Effector memory CD8-positive, alpha-beta T cell (primary cell): ENCODE measurements at regions not wholly inside any gene's neighbourhood (a gene's known extent, or its start where the extent isn't known, plus 50 kb on each side); places are given as distances from the start of the nearest gene placed in this dataset.

Source experiments
- ATAC-seq: fragments of 150-1000 bp; cut with Tn5 transposase; replicated peaks from 2 replicates; pipeline ENCODE4 v1.10.0; 2021; ENCODE audit warnings: mild to moderate bottlenecking, moderate library complexity
- DNase-seq, 3 experiments: peaks; one replicate each; pipeline ENCODE4 v3.0.0; 2021
- H3K27ac Mint-ChIP-seq, 2 donors: one replicate each; pipeline ENCODE4 v1.8.0; 2022; ENCODE audit warnings: mild to moderate bottlenecking in 2 of 2, mixed read lengths in 2 of 2, moderate library complexity in 2 of 2
- H3K27me3 Mint-ChIP-seq, 2 donors: one replicate each; pipeline ENCODE4 v1.8.0; 2022; ENCODE audit warnings: mixed read lengths in 2 of 2
- H3K36me3 Mint-ChIP-seq: one replicate; pipeline ENCODE4 v1.8.0; 2022; ENCODE audit warnings: mild to moderate bottlenecking, moderate library complexity, mixed read lengths; ENCODE audit not compliant: insufficient read depth
- H3K4me1 Mint-ChIP-seq, 2 donors: one replicate each; pipeline ENCODE4 v1.8.0; 2022; ENCODE audit warnings: low read depth in 2 of 2, mixed read lengths in 2 of 2
- H3K4me3 Mint-ChIP-seq, 2 donors: one replicate each; pipeline ENCODE4 v1.8.0; 2022; ENCODE audit warnings: mild to moderate bottlenecking in 2 of 2, mixed read lengths in 2 of 2, moderate library complexity in 2 of 2
- H3K9me3 Mint-ChIP-seq, 2 donors: one replicate each; pipeline ENCODE4 v1.8.0; 2022; ENCODE audit warnings: mixed read lengths in 2 of 2

DNA sequence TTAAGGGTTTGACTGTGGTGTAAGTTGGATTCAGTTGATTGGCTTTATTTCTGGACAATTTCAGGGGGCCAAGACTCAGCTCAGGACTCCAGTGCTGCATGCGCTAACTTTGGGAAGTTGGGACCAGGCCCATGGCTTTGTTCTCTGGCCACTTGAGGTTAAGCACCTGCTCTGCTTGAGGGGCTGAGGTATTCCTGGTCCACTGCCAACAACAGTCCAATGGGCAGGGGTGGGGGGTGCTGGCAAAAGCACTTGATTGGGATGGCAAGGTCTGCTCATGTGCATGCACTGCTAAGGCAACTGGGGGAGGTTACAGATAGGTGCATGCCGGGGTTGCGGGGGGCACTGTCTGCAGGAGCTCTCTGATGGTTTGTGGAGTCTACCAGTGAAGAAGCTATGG, 52.6 kb upstream of the ASB17 start:
- Mint-ChIP-seq H3K4me1 (no peaks in the 10 kb centered on the region), H3K9me3 (peaks cover 0 to 10% of the 10 kb centered on the region in 2 donors), H3K36me3 (no peaks in the 10 kb centered on the region), H3K27me3 (peaks cover 7 to 14% of the 10 kb centered on the region in 2 donors), H3K4me3 (no peak overlapping the region), H3K27ac (no peak overlapping the region)
- DNase-seq (no peak), ATAC-seq (no peak)

DNA sequence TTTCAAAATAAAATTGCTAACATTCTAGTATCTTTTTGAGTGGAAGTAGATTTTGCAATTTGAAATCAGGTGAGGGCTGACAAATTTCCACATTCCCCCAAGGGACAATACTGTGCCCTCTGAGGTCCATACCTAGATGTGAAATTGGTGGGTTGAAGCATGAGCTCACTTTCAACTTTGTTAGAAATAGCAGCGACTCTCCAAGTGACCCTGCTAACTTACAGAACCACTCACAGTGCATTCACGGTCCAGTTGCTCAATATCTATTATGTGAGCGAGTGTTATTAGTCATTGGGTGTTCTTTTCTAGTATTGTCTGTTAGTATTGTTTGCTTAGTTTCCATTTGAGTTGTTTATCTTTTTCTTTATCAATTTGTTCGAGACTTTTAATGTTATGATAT, 53.6 kb upstream of the ASB17 start:
- Mint-ChIP-seq H3K36me3 (no peaks in the 10 kb centered on the region), H3K4me3 (no peak overlapping the region), H3K27me3 (peaks cover 7 to 14% of the 10 kb centered on the region in 2 donors), H3K4me1 (no peaks in the 10 kb centered on the region), H3K27ac (no peak overlapping the region), H3K9me3 (peaks cover 0 to 10% of the 10 kb centered on the region in 2 donors)
- ATAC-seq (no peak), DNase-seq (no peak)

GRCh38 chr1:75986478-75986877, 54.3 kb upstream of the ASB17 start:
- Mint-ChIP-seq H3K27ac (no peak overlapping the region), H3K36me3 (no peaks in the 10 kb centered on the region), H3K4me3 (no peak overlapping the region), H3K9me3 (peaks cover 0 to 10% of the 10 kb centered on the region in 2 donors), H3K4me1 (no peaks in the 10 kb centered on the region), H3K27me3 (peaks cover under 1 to 14% of the 10 kb centered on the region in 2 donors)
- DNase-seq (no peak), ATAC-seq (no peak)

DNA sequence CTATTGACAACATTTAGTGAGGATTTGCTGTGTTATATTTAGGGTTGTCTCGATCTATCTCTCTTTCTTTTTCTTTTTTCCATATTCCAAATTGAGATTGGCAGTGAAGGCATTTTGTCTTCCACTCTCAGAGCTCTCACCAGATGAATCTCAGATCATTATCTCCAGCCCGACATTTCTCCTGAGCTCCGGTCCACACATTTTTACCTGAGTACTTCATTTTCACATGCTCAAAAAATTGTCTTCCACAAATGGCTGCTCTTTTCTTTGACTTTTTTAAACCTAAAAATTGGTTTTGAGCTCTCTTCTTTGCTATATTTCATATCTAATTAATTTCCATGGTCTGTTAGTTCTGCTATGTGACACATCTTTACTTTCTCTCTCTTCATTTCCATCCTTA, 56.9 kb upstream of the ASB17 start:
- Mint-ChIP-seq H3K27ac (no peak overlapping the region), H3K4me3 (no peak overlapping the region), H3K4me1 (no peaks in the 10 kb centered on the region), H3K9me3 (peaks cover 0 to 6% of the 10 kb centered on the region in 2 donors), H3K27me3 (peaks cover 0 to 8% of the 10 kb centered on the region in 2 donors), H3K36me3 (no peaks in the 10 kb centered on the region)
- DNase-seq (no peak), ATAC-seq (no peak)

GRCh38 chr1:75990686-75991085, 58.5 kb upstream of the ASB17 start:
- no peak for DNase-seq

GRCh38 chr1:75991497-75992114, 59.4 kb upstream of the ASB17 start:
- Mint-ChIP-seq H3K9me3 (no peaks in the 10 kb centered on the region), H3K4me3 (no peak overlapping the region), H3K27me3 (no peaks in the 10 kb centered on the region), H3K4me1 (no peaks in the 10 kb centered on the region), H3K27ac (no peak overlapping the region), H3K36me3 (no peaks in the 10 kb centered on the region)
- ATAC-seq (no peak), DNase-seq (peak; percentile 23 to 42 (median 23))

More at GRCh38 chr1:75990686-75991085, 58.5 kb upstream of the ASB17 start:
- H3K27me3 Mint-ChIP-seq, result no peaks in the 10 kb centered on the region
- H3K9me3 Mint-ChIP-seq, result no peaks in the 10 kb centered on the region
- no peaks in the 10 kb centered on the region for H3K36me3 Mint-ChIP-seq
- no peak overlapping the region for H3K4me3 Mint-ChIP-seq
- no peak overlapping the region for H3K27ac Mint-ChIP-seq
- H3K4me1 Mint-ChIP-seq, result no peaks in the 10 kb centered on the region
- ATAC-seq, result no peak

DNA sequence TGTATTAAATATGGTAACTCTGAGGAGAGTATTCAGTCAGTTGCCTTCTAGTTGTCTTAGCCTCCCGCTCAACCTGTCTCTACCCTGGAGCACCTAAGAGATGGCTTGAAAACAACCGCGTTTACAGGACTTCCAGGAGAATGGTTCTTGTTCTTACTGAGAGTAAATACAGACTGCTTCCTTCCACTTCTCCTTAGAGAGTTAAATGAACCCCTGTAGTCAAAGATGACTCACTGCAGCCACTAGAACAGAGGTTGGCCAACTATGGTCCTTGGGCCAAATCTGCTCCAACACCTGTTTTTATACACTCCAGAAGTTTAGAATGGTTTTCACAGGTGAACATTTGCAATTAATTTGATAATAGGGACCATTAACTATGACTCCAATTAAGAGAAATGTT, 60.1 kb upstream of the ASB17 start:
- no peak for DNase-seq
- Mint-ChIP-seq H3K36me3 (no peaks in the 10 kb centered on the region), H3K27ac (no peak overlapping the region), H3K9me3 (no peaks in the 10 kb centered on the region), H3K4me1 (no peaks in the 10 kb centered on the region), H3K27me3 (no peaks in the 10 kb centered on the region), H3K4me3 (no peak overlapping the region)
- no peak for ATAC-seq

GRCh38 chr1:75993661-75994060, 61.5 kb upstream of the ASB17 start:
- ATAC-seq (no peak), DNase-seq (no peak)
- no peaks in the 10 kb centered on the region for H3K27me3 Mint-ChIP-seq
- no peaks in the 10 kb centered on the region for H3K4me1 Mint-ChIP-seq
- H3K36me3 Mint-ChIP-seq, result no peaks in the 10 kb centered on the region
- no peaks in the 10 kb centered on the region for H3K9me3 Mint-ChIP-seq
- no peak overlapping the region for H3K27ac Mint-ChIP-seq
- no peak overlapping the region for H3K4me3 Mint-ChIP-seq

DNA sequence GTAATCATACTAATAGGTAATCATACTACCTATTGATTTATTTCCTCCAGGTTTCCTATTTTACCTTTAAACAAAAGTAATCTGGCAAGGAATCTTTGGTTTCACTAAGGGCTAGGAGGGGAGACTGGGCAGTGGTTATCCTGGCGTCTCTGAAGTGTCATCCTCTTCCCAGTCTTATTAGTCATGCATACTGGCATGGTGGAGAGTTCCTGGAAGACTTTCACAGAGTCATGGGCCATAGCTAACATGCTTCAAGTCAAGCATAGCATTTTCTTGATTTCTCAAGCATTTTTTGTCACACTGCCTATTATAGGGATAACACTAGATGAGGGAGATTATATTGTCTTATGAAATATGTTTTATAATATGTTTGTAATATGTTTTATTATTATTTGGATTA, 64.0 kb upstream of the ASB17 start:
- Mint-ChIP-seq H3K27ac (no peak overlapping the region), H3K36me3 (no peaks in the 10 kb centered on the region), H3K4me1 (no peaks in the 10 kb centered on the region), H3K4me3 (no peak overlapping the region), H3K27me3 (no peaks in the 10 kb centered on the region), H3K9me3 (peaks cover 0 to 8% of the 10 kb centered on the region in 2 donors)
- DNase-seq (no peak), ATAC-seq (no peak)

DNA sequence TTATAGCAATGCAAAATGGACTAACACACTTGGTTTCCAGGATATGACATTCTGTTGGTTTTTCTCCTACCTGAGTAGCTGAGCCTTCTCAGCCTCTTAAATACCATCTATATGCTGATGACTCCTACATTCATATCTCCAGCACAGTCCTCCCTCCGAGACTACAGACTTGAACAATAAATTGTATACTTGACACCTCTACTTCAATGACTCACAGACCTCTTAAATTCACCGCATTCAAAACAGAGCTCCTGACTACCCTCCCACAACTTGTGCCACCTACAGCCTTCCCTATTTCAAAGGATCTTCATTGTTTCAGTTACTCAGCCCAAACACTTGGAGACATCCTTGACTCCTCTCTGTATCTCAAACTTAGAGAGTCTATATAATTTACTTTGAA, 66.8 kb upstream of the ASB17 start:
- Mint-ChIP-seq H3K9me3 (peaks cover 0 to 8% of the 10 kb centered on the region in 2 donors), H3K4me1 (no peaks in the 10 kb centered on the region), H3K4me3 (no peak overlapping the region), H3K27ac (no peak overlapping the region), H3K27me3 (peaks cover 0 to 8% of the 10 kb centered on the region in 2 donors), H3K36me3 (no peaks in the 10 kb centered on the region)
- ATAC-seq, result no peak
- DNase-seq, result no peak

- no peaks in the 10 kb centered on the region for H3K4me1 Mint-ChIP-seq
- H3K27ac Mint-ChIP-seq, result no peak overlapping the region
- peaks cover 0 to 8% of the 10 kb centered on the region in 2 donors for H3K27me3 Mint-ChIP-seq
- H3K4me3 Mint-ChIP-seq, result no peak overlapping the region
- no peak for DNase-seq
- no peak for ATAC-seq
- no peaks in the 10 kb centered on the region for H3K36me3 Mint-ChIP-seq
- H3K9me3 Mint-ChIP-seq, result peaks cover 0 to 6% of the 10 kb centered on the region in 2 donors
Observed at GRCh38 chr1:76003946-76004345, 70.6 kb upstream of the ST6GALNAC3 start.

DNA sequence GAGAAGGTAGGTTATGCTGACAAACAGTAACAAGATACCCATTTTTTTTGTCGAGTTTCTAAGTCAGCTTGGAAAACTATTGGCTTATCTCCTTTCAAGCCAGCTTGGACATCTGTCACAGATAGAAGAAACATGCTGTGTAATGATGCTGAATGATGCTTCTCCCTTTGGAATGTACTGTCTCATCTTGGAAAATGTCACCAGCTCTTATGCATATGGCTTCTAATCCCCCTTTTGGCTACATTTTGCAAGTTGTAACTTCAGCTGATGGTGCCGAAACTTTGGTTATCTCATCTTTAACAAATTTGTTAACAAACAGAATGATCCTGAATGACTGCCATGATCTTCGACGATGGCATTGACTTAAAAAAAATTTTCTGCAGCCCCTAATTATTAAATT, 68.8 kb upstream of the ST6GALNAC3 start:
- H3K27me3 Mint-ChIP-seq, result peaks cover 0 to 8% of the 10 kb centered on the region in 2 donors
- DNase-seq (no peak), ATAC-seq (no peak)
- H3K4me1 Mint-ChIP-seq, result no peaks in the 10 kb centered on the region
- H3K9me3 Mint-ChIP-seq, result no peaks in the 10 kb centered on the region
- no peak overlapping the region for H3K4me3 Mint-ChIP-seq
- H3K27ac Mint-ChIP-seq, result no peak overlapping the region
- no peaks in the 10 kb centered on the region for H3K36me3 Mint-ChIP-seq

DNA sequence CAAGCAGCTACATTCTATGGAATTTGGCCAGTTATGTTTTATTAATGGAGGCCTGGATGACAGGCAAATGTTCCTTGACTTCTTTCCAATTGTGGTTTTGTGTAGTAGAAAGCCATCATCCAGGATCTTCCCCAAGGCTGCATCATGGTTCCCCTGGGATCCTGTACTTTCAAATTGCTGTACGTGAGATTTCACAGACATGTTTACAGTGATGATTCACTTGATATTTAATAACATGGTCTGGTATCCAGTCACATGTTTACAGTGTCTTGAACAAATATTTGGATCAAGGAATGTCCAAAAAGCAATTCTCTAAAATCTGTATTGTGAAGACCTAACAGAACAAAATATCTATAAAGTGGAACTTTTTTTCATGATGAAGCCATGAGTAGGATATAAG, 68.3 kb upstream of the ST6GALNAC3 start:
- no peak for ATAC-seq

DNA sequence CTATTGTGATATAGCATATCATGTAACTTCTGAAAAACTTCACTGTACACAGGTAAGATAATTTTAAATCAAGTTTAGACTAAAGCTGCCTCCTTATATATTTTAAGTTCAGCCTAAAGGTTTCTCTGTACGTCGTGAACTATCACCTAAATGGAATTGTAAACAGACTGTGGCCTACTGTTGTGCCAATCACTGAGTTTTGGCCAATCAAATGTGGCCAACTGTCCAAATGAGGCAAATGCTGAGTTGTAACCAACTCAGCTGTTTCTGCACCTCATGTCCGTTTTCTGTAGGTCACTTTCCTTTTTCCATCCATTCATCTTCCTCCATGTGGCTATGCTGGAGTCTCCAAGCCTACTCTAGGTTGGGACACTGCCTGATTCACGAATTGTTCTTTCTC, 63.7 kb upstream of the ST6GALNAC3 start:
- H3K36me3 Mint-ChIP-seq, result no peaks in the 10 kb centered on the region
- ATAC-seq, result no peak
- no peaks in the 10 kb centered on the region for H3K4me1 Mint-ChIP-seq
- H3K4me3 Mint-ChIP-seq, result no peak overlapping the region
- H3K9me3 Mint-ChIP-seq, result no peaks in the 10 kb centered on the region
- no peaks in the 10 kb centered on the region for H3K27me3 Mint-ChIP-seq
- H3K27ac Mint-ChIP-seq, result no peak overlapping the region
- no peak for DNase-seq

More for the DNA sequence above, 68.3 kb upstream of the ST6GALNAC3 start:
- no peaks in the 10 kb centered on the region for H3K9me3 Mint-ChIP-seq
- peaks cover 0 to 8% of the 10 kb centered on the region in 2 donors for H3K27me3 Mint-ChIP-seq
- H3K4me1 Mint-ChIP-seq, result no peaks in the 10 kb centered on the region
- H3K4me3 Mint-ChIP-seq, result no peak overlapping the region
- no peaks in the 10 kb centered on the region for H3K36me3 Mint-ChIP-seq
- no peak overlapping the region for H3K27ac Mint-ChIP-seq
- no peak for DNase-seq
